WTC11 (cell line): ENCODE measurements at regions not wholly inside any gene's neighbourhood (a gene's known extent, or its start where the extent isn't known, plus 50 kb on each side); places are given as distances from the start of the nearest gene placed in this dataset.

Source experiments
- ATAC-seq: fragments of 200-7000 bp; cut with Tn5 transposase; 2 replicates; pipeline ENCODE4 v1.10.0; 2021; ENCODE audit warnings: mild to moderate bottlenecking, moderate library complexity
- CTCF ChIA-PET: fragments of 300-600 bp; sonication (Branson Sonifier 250); formaldehyde crosslinking; loops from one replicate; lab custom pipeline; 2021; ENCODE audit warnings: antibody characterized with exemption; lab: Charles Lee
- POLR2A ChIA-PET: fragments of 350-600 bp; sonication (Branson Sonifier 250); formaldehyde crosslinking; loops from one replicate; lab custom pipeline; 2021; ENCODE audit warnings: antibody characterized with exemption; lab: Charles Lee
- DNase-seq: peaks from one replicate; pipeline ENCODE4 v3.0.0; 2021; ENCODE audit warnings: low spot score
- H3K27ac Mint-ChIP-seq: 2 replicates; pipeline ENCODE4 v1.8.0; 2021; ENCODE audit warnings: mixed read lengths
- H3K27me3 Mint-ChIP-seq: 2 replicates; pipeline ENCODE4 v1.8.0; 2021; ENCODE audit warnings: low read depth, mild to moderate bottlenecking, moderate library complexity, mixed read lengths
- H3K36me3 Mint-ChIP-seq: 2 replicates; pipeline ENCODE4 v1.8.0; 2021; ENCODE audit warnings: mixed read lengths
- H3K4me1 Mint-ChIP-seq: 2 replicates; pipeline ENCODE4 v1.8.0; 2022; ENCODE audit warnings: mixed read lengths
- H3K4me3 Mint-ChIP-seq: 2 replicates; pipeline ENCODE4 v1.8.0; 2021; ENCODE audit warnings: mild to moderate bottlenecking, moderate library complexity, mixed read lengths
- H3K9me3 Mint-ChIP-seq: 2 replicates; pipeline ENCODE4 v1.8.0; 2021; ENCODE audit warnings: mixed read lengths
- CREB1 ChIP-seq: sonication (generic); formaldehyde crosslinking; IDR thresholded peaks from 2 replicates; pipeline ENCODE4 v1.8.0; 2023; ENCODE audit warnings: mild to moderate bottlenecking, missing genetic modification reagents
- ESRRA ChIP-seq: sonication (generic); formaldehyde crosslinking; IDR thresholded peaks from 2 replicates; pipeline ENCODE4 v1.8.1; 2022; ENCODE audit warnings: mild to moderate bottlenecking, missing genetic modification reagents, borderline replicate concordance
- ETV6 ChIP-seq: sonication (generic); formaldehyde crosslinking; IDR thresholded peaks from 2 replicates; pipeline ENCODE4 v1.8.1; 2022; ENCODE audit warnings: mild to moderate bottlenecking, missing genetic modification reagents
- GRHL2 ChIP-seq: fragments of 250-450 bp; sonication (Bioruptor Pico); IDR thresholded peaks from 2 replicates; pipeline ENCODE4 v1.8.0; 2022; ENCODE audit warnings: mild to moderate bottlenecking, moderate library complexity; ENCODE audit not compliant: insufficient replicate concordance, severe bottlenecking
- GTF2I ChIP-seq: fragments of 250-450 bp; sonication (Bioruptor Pico); conservative IDR thresholded peaks from 2 replicates; pipeline ENCODE4 v1.4.0; 2021; ENCODE audit warnings: mild to moderate bottlenecking
- NFATC4 ChIP-seq: fragments of 250-450 bp; sonication (Bioruptor Pico); IDR thresholded peaks from 2 replicates; pipeline ENCODE4 v1.9.0; 2021; ENCODE audit warnings: mild to moderate bottlenecking
- NFE2L1 ChIP-seq: sonication (generic); formaldehyde crosslinking; IDR thresholded peaks from 2 replicates; pipeline ENCODE4 v1.8.1; 2023; ENCODE audit warnings: missing genetic modification reagents
- NR3C1 ChIP-seq: sonication (generic); formaldehyde crosslinking; conservative IDR thresholded peaks from 2 replicates; pipeline ENCODE4 v1.8.1; 2023; ENCODE audit warnings: low read depth, mild to moderate bottlenecking, missing genetic modification reagents
- SMAD3 ChIP-seq: sonication (generic); formaldehyde crosslinking; IDR thresholded peaks from 2 replicates; pipeline ENCODE4 v1.8.0; 2022; ENCODE audit warnings: missing genetic modification reagents, mild to moderate bottlenecking, borderline replicate concordance
- TEAD4 ChIP-seq: sonication (generic); formaldehyde crosslinking; IDR thresholded peaks from 2 replicates; pipeline ENCODE4 v1.8.0; 2022; ENCODE audit warnings: mild to moderate bottlenecking, missing genetic modification reagents
- TP53 ChIP-seq: sonication (generic); formaldehyde crosslinking; IDR thresholded peaks from 2 replicates; pipeline ENCODE4 v1.8.1; 2023; ENCODE audit warnings: mild to moderate bottlenecking, missing genetic modification reagents
- ZNF263 ChIP-seq: sonication (generic); formaldehyde crosslinking; IDR thresholded peaks from 2 replicates; pipeline ENCODE4 v1.8.1; 2022; ENCODE audit warnings: low read depth, mild to moderate bottlenecking, moderate library complexity, missing genetic modification reagents
- ZNF396 ChIP-seq: fragments of 250-450 bp; sonication (Bioruptor Pico); IDR thresholded peaks from 2 replicates; pipeline ENCODE4 v1.8.0; 2021; ENCODE audit warnings: mild to moderate bottlenecking, moderate library complexity, borderline replicate concordance
- ZNF423 ChIP-seq: fragments of 250-450 bp; sonication (Bioruptor Pico); IDR thresholded peaks from 2 replicates; pipeline ENCODE4 v2.1.2; 2022; ENCODE audit warnings: mild to moderate bottlenecking, moderate library complexity
- TF ChIP-seq, protein P1 (sequence below): sonication (generic); formaldehyde crosslinking; IDR thresholded peaks from 2 replicates; pipeline ENCODE4 v1.8.1; 2023; ENCODE audit warnings: mild to moderate bottlenecking, missing genetic modification reagents, moderate library complexity
- TF ChIP-seq, protein P2 (sequence below): sonication (generic); formaldehyde crosslinking; IDR thresholded peaks from 2 replicates; pipeline ENCODE4 v1.8.1; 2023; ENCODE audit warnings: mild to moderate bottlenecking, missing genetic modification reagents
- TF ChIP-seq, protein P3 (sequence below): fragments of 250-450 bp; sonication (Bioruptor Pico); IDR thresholded peaks from 2 replicates; pipeline ENCODE4 v2.1.2; 2022; ENCODE audit warnings: mild to moderate bottlenecking, moderate library complexity
- TF ChIP-seq, protein P4 (sequence below): sonication (generic); formaldehyde crosslinking; IDR thresholded peaks from 2 replicates; pipeline ENCODE4 v1.8.0; 2023; ENCODE audit warnings: mild to moderate bottlenecking, missing genetic modification reagents
- TF ChIP-seq, protein P5 (sequence below): fragments of 250-450 bp; sonication (Bioruptor Pico); conservative IDR thresholded peaks from 2 replicates; pipeline ENCODE4 v1.9.0; 2021; ENCODE audit warnings: mild to moderate bottlenecking

DNA sequence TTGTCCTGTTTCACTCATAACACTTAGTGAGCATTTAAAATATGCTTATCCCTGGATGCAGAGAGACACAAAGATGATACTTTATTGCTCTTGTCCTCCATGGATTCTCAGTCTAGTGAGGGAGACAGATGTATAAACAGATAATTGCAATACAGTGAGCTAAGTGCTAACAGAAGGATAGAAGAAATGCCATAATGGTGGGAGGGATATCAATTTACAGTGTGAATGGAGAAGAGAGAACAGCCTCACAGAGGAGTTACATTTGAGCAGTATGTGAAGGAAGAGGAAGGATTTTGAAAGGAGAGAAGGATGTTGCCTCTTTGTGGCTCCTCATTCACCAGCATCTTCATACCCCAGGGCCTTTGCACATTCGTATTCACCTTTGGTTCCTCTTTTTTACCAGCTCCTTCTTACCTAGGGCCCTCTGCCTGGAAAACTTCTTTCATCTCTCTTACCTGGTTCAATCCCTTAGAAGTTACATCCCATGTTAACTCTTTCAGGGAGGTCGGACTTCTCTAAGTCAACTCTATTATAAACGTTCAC, 341.7 kb downstream of the PRL start:
- H3K9me3 Mint-ChIP-seq = 0 out of 2 replicates have a peak, but pooled peaks cover 3% of the 10 kb centered on the region
- ATAC-seq (no peak), DNase-seq (no peak)
- no peak overlapping the region for H3K4me3 Mint-ChIP-seq
- ChIA-PET POLR2A (interaction anchor here (0.6 kb wide), 1 partner anchor 88 kb away, joined by 3 read pairs; no protein-coding TSS in a partner anchor), CTCF (interaction anchor here (1.2 kb wide), 1 partner anchor 34 kb away, joined by 3 read pairs; no protein-coding TSS in a partner anchor)
- TF ChIP-seq ETV6 (no peak), GTF2I (CRISPR knock-in tag) (peak; percentile 74)
- H3K27me3 Mint-ChIP-seq = no peaks in the 10 kb centered on the region
- peaks cover 39% of the 10 kb centered on the region for H3K4me1 Mint-ChIP-seq
- no peak overlapping the region for H3K27ac Mint-ChIP-seq
- peaks cover 8% of the 10 kb centered on the region for H3K36me3 Mint-ChIP-seq

DNA sequence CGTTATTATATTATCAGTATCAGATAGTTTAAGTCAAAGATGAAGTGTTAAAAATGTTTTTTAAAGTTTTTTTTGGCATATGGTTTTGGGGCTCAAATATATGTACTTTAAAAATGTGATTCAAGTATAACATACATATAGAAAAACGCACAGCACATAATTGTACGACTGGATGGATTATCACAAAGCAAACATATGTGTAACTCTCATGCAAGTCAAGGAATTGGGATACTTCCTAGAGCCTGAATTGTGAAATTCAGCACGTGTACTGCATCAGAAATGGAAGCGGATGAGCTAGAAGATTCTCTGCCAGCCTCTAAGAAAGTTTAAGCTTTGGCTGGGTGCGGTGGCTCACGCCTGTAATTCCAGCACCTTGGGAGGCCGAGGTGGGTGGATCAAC, 340.9 kb downstream of the PRL start:
- H3K4me1 Mint-ChIP-seq = peaks cover 31% of the 10 kb centered on the region
- POLR2A ChIA-PET = no interaction called here
- CTCF ChIA-PET = interaction anchor here (0.7 kb wide), 2 partner anchors 15 to 1371 kb away, joined by 3 to 4 read pairs; no protein-coding TSS in a partner anchor
- peaks cover 10% of the 10 kb centered on the region for H3K36me3 Mint-ChIP-seq
- ATAC-seq (no peak), DNase-seq (no peak)
- peak overlapping the region; percentile 86 for H3K27ac Mint-ChIP-seq
- no peak for TF ChIP-seq NR3C1
- TF ChIP-seq, protein P1, sequence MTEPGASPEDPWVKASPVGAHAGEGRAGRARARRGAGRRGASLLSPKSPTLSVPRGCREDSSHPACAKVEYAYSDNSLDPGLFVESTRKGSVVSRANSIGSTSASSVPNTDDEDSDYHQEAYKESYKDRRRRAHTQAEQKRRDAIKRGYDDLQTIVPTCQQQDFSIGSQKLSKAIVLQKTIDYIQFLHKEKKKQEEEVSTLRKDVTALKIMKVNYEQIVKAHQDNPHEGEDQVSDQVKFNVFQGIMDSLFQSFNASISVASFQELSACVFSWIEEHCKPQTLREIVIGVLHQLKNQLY (CRISPR knock-in tag) = no peak
- TF ChIP-seq ZNF396 (CRISPR knock-in tag) = no peak
- no peak for TF ChIP-seq TEAD4 (CRISPR knock-in tag)
- TF ChIP-seq GTF2I (CRISPR knock-in tag) = no peak
- TF ChIP-seq ESRRA (CRISPR knock-in tag) = no peak
- no peak for TF ChIP-seq ZNF423 (CRISPR knock-in tag)
- TF ChIP-seq, protein P2, sequence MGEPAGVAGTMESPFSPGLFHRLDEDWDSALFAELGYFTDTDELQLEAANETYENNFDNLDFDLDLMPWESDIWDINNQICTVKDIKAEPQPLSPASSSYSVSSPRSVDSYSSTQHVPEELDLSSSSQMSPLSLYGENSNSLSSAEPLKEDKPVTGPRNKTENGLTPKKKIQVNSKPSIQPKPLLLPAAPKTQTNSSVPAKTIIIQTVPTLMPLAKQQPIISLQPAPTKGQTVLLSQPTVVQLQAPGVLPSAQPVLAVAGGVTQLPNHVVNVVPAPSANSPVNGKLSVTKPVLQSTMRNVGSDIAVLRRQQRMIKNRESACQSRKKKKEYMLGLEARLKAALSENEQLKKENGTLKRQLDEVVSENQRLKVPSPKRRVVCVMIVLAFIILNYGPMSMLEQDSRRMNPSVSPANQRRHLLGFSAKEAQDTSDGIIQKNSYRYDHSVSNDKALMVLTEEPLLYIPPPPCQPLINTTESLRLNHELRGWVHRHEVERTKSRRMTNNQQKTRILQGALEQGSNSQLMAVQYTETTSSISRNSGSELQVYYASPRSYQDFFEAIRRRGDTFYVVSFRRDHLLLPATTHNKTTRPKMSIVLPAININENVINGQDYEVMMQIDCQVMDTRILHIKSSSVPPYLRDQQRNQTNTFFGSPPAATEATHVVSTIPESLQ (CRISPR knock-in tag) = no peak
- TF ChIP-seq ZNF263 (CRISPR knock-in tag) = no peak
- TF ChIP-seq, protein P3, sequence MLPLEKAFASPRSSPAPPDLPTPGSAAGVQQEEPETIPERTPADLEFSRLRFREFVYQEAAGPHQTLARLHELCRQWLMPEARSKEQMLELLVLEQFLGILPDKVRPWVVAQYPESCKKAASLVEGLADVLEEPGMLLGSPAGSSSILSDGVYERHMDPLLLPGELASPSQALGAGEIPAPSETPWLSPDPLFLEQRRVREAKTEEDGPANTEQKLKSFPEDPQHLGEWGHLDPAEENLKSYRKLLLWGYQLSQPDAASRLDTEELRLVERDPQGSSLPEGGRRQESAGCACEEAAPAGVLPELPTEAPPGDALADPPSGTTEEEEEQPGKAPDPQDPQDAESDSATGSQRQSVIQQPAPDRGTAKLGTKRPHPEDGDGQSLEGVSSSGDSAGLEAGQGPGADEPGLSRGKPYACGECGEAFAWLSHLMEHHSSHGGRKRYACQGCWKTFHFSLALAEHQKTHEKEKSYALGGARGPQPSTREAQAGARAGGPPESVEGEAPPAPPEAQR (CRISPR knock-in tag) = no peak
- TF ChIP-seq, protein P4, sequence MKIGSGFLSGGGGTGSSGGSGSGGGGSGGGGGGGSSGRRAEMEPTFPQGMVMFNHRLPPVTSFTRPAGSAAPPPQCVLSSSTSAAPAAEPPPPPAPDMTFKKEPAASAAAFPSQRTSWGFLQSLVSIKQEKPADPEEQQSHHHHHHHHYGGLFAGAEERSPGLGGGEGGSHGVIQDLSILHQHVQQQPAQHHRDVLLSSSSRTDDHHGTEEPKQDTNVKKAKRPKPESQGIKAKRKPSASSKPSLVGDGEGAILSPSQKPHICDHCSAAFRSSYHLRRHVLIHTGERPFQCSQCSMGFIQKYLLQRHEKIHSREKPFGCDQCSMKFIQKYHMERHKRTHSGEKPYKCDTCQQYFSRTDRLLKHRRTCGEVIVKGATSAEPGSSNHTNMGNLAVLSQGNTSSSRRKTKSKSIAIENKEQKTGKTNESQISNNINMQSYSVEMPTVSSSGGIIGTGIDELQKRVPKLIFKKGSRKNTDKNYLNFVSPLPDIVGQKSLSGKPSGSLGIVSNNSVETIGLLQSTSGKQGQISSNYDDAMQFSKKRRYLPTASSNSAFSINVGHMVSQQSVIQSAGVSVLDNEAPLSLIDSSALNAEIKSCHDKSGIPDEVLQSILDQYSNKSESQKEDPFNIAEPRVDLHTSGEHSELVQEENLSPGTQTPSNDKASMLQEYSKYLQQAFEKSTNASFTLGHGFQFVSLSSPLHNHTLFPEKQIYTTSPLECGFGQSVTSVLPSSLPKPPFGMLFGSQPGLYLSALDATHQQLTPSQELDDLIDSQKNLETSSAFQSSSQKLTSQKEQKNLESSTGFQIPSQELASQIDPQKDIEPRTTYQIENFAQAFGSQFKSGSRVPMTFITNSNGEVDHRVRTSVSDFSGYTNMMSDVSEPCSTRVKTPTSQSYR (CRISPR knock-in tag) = no peak
- no peak for TF ChIP-seq SMAD3 (CRISPR knock-in tag)
- H3K9me3 Mint-ChIP-seq = 0 out of 2 replicates have a peak, but pooled peaks cover 3% of the 10 kb centered on the region
- H3K4me3 Mint-ChIP-seq = no peak overlapping the region
- no peaks in the 10 kb centered on the region for H3K27me3 Mint-ChIP-seq

DNA sequence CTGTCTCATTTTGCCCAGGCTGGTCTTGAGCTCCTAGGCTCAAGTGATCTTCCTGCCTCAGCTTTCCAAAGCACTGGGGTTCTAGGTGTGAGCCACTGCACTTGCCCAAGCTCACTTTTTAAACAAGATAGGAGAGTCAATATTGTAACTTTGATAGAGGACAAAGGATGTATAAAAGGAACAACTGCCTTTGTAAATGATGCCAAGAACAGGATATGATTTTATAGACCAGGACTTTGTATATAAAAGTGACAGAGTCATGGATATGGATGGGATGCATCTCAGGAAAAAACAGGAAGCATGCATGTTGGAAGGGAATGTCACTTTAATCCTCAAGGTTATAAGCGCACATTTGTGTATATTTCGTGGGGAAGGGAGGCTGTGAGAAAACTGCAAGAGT, 338.4 kb downstream of the PRL start:
- peak overlapping the region; percentile 66 for H3K27ac Mint-ChIP-seq
- ChIA-PET CTCF (no interaction called here), POLR2A (interaction anchor here (0.5 kb wide), 1 partner anchor 131 kb away, joined by 3 read pairs; no protein-coding TSS in a partner anchor)
- DNase-seq (no peak), ATAC-seq (no peak)
- H3K4me3 Mint-ChIP-seq = no peak overlapping the region
- peaks cover 24% of the 10 kb centered on the region for H3K4me1 Mint-ChIP-seq
- 0 out of 2 replicates have a peak, but pooled peaks cover 3% of the 10 kb centered on the region for H3K9me3 Mint-ChIP-seq
- H3K36me3 Mint-ChIP-seq = peaks cover 10% of the 10 kb centered on the region
- no peaks in the 10 kb centered on the region for H3K27me3 Mint-ChIP-seq
- no peak for TF ChIP-seq GRHL2 (CRISPR knock-in tag)
- TF ChIP-seq, protein P5, sequence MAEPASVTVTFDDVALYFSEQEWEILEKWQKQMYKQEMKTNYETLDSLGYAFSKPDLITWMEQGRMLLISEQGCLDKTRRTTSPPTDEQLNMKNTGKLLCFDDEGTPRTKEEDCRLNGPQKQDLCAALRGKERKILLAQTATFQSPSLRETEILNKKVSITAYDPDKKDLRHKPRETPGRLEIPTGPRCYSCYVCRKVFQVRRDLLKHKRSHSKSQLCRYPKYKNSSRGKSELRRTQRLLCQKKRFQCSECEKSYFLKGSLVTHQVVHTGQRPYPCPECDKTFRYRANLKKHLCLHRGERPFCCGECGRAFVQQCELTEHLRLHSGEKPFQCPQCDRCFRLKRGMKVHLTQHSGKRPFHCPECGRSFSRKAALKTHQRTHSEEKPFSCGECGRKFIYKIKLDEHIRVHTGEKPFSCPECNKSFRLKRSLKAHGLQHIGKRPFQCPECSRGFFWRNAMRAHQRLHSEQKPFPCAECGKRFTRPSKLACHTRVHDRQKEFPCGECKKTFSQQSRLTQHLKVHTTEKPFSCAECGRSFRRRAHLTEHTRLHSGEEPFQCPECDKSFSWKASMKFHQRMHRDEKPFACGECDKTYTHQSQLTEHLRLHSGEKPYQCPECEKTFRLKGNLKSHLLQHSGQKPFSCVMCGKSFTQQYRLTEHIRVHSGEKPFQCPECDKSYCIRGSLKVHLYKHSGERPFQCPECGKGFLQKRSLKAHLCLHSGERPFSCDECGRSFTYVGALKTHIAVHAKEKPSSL (CRISPR knock-in tag) = no peak
- no peak for TF ChIP-seq CREB1
- TF ChIP-seq TP53 (CRISPR knock-in tag) = no peak
- TF ChIP-seq NFE2L1 (CRISPR knock-in tag) = no peak
- TF ChIP-seq NR3C1 = no peak
- no peak for TF ChIP-seq SMAD3 (CRISPR knock-in tag)
- TF ChIP-seq NFATC4 (CRISPR knock-in tag) = no peak
- TF ChIP-seq, protein P4 (CRISPR knock-in tag) = no peak
